ENCODE measurements at regions not wholly inside any gene's neighbourhood (a gene's known extent, or its start where the extent isn't known, plus 50 kb on each side); places are given as distances from the start of the nearest gene placed in this dataset.
"Not testable (repeated sequence)": the region's sequence is repeated elsewhere in the genome, so short reads cannot be mapped to it uniquely, and the experiment has no call there.

- DNase-seq, result no peak
Observed at GRCh38 chr5:106522296-106522695, 1148.4 kb downstream of the EFNA5 start.

GRCh38 chr5:106521701-106522100 is 1149.0 kb downstream of the EFNA5 start:
- DNase-seq, result no peak

GRCh38 chr5:106510321-106510720 is 1160.4 kb downstream of the EFNA5 start:
- no peak for DNase-seq

- DNase-seq, result no peak
Observed at GRCh38 chr5:106508894-106509293, 1161.8 kb downstream of the EFNA5 start.

- no peak for DNase-seq
Observed at GRCh38 chr5:106493910-106494309, 1176.8 kb downstream of the EFNA5 start.

GRCh38 chr5:106489004-106489403 is 1181.7 kb downstream of the EFNA5 start:
- DNase-seq, result no peak

- no peak for DNase-seq
Observed at GRCh38 chr5:106488407-106488806, 1182.3 kb downstream of the EFNA5 start.

GRCh38 chr5:106481374-106481773 is 1189.4 kb downstream of the EFNA5 start:
- peak; percentile 5 to 25 (median 17) for DNase-seq

- DNase-seq, result no peak
Observed at GRCh38 chr5:106476630-106477029, 1194.1 kb downstream of the EFNA5 start.

GRCh38 chr5:106474066-106474465 is 1196.7 kb downstream of the EFNA5 start:
- DNase-seq, result no peak

GRCh38 chr5:106459541-106459940 is 1211.2 kb downstream of the EFNA5 start:
- no peak for DNase-seq

GRCh38 chr5:106454651-106455415 is 1215.9 kb downstream of the EFNA5 start:
- DNase-seq, result peak in 2 of 3 donors; percentile 2 to 20

- no peak for DNase-seq
Observed at GRCh38 chr5:106454050-106454449, 1216.7 kb downstream of the EFNA5 start.

GRCh38 chr5:106451998-106452397 is 1218.7 kb downstream of the EFNA5 start:
- DNase-seq, result no peak

- DNase-seq, result no peak
Observed at GRCh38 chr5:106443746-106444145, 1227.0 kb downstream of the EFNA5 start.

GRCh38 chr5:106435185-106435584 is 1235.6 kb downstream of the EFNA5 start:
- DNase-seq, result no peak

- not testable (repeated sequence) for DNase-seq
Observed at GRCh38 chr5:106430733-106431132, 1240.0 kb downstream of the EFNA5 start.

GRCh38 chr5:106423109-106423897 is 1247.4 kb downstream of the EFNA5 start:
- DNase-seq, result no peak

- DNase-seq, result no peak
Observed at GRCh38 chr5:106420102-106420501, 1250.6 kb downstream of the EFNA5 start.

- DNase-seq, result no peak
Observed at GRCh38 chr5:106418196-106418595, 1252.5 kb downstream of the EFNA5 start.

GRCh38 chr5:106417566-106417965 is 1253.2 kb downstream of the EFNA5 start:
- no peak for DNase-seq

GRCh38 chr5:106417163-106417562 is 1253.6 kb downstream of the EFNA5 start:
- no peak for DNase-seq

GRCh38 chr5:106415541-106415940 is 1255.2 kb downstream of the EFNA5 start:
- no peak for DNase-seq

GRCh38 chr5:106414342-106414741 is 1256.4 kb downstream of the EFNA5 start:
- no peak for DNase-seq
